Ishikawa (cell line): ENCODE measurements at regions not wholly inside any gene's neighbourhood (a gene's known extent, or its start where the extent isn't known, plus 50 kb on each side); places are given as distances from the start of the nearest gene placed in this dataset.

ENCODE experiments used
- CEBPB ChIP-seq: IDR thresholded peaks from 2 replicates; pipeline ENCODE4 v1.6.1; 2012
- FOXM1 ChIP-seq: IDR thresholded peaks from 2 replicates; pipeline ENCODE4 v1.6.1; 2012; ENCODE audit warnings: low read depth, borderline replicate concordance
- TAF1 ChIP-seq: IDR thresholded peaks from 2 replicates; pipeline ENCODE4 v1.6.1; 2012; ENCODE audit warnings: low read depth, mild to moderate bottlenecking
- YY1 ChIP-seq: IDR thresholded peaks from 2 replicates; pipeline ENCODE4 v1.6.1; 2012; ENCODE audit warnings: low read depth
- ZBTB7A ChIP-seq: IDR thresholded peaks from 2 replicates; pipeline ENCODE4 v1.6.1; 2012; ENCODE audit warnings: low read depth
- TF ChIP-seq, protein P1 (sequence below): IDR thresholded peaks from 2 replicates; pipeline ENCODE4 v1.6.1; 2012
- TF ChIP-seq, protein P2 (sequence below): IDR thresholded peaks from 2 replicates; pipeline ENCODE4 v1.6.1; 2012; ENCODE audit warnings: low read depth, mild to moderate bottlenecking

DNA sequence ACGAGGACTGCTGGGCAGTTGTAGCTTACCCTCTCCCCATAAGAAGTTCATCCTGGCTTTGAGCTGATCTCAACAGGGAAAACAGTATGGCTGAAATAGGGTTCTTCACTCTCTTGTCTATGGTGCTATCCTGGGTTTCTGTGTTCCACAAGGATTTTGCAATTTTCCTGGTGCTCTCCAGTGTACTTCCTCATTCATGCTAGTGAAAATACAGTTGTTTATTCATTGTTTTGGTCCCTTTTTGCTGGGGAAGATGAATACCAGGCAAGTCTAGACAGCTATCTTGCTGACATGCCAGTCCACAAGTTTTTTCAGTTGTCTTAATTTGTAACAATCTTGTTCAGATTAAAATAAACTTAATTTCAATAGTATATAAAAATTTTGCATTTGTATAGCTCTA is 306.5 kb downstream of the DLEU7 start:
- TF ChIP-seq ZBTB7A, result no peak
- no peak for TF ChIP-seq CEBPB
- no peak for TF ChIP-seq YY1
- TF ChIP-seq, protein P1, sequence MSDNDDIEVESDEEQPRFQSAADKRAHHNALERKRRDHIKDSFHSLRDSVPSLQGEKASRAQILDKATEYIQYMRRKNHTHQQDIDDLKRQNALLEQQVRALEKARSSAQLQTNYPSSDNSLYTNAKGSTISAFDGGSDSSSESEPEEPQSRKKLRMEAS, result no peak
- TF ChIP-seq TAF1, result no peak
- no peak for TF ChIP-seq FOXM1
- TF ChIP-seq, protein P2, sequence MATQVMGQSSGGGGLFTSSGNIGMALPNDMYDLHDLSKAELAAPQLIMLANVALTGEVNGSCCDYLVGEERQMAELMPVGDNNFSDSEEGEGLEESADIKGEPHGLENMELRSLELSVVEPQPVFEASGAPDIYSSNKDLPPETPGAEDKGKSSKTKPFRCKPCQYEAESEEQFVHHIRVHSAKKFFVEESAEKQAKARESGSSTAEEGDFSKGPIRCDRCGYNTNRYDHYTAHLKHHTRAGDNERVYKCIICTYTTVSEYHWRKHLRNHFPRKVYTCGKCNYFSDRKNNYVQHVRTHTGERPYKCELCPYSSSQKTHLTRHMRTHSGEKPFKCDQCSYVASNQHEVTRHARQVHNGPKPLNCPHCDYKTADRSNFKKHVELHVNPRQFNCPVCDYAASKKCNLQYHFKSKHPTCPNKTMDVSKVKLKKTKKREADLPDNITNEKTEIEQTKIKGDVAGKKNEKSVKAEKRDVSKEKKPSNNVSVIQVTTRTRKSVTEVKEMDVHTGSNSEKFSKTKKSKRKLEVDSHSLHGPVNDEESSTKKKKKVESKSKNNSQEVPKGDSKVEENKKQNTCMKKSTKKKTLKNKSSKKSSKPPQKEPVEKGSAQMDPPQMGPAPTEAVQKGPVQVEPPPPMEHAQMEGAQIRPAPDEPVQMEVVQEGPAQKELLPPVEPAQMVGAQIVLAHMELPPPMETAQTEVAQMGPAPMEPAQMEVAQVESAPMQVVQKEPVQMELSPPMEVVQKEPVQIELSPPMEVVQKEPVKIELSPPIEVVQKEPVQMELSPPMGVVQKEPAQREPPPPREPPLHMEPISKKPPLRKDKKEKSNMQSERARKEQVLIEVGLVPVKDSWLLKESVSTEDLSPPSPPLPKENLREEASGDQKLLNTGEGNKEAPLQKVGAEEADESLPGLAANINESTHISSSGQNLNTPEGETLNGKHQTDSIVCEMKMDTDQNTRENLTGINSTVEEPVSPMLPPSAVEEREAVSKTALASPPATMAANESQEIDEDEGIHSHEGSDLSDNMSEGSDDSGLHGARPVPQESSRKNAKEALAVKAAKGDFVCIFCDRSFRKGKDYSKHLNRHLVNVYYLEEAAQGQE, result no peak
